Progenitor cell of endocrine pancreas (in vitro differentiated cells): ENCODE measurements at regions not wholly inside any gene's neighbourhood (a gene's known extent, or its start where the extent isn't known, plus 50 kb on each side); places are given as distances from the start of the nearest gene placed in this dataset.
A peak's percentile ranks its signal among the peaks of the same experiment; 100 is the strongest.

Experiments
- DNase-seq: peaks from one replicate; pipeline ENCODE4 v3.0.0; 2021; ENCODE audit warnings: low spot score; ENCODE audit not compliant: unreplicated experiment
- H3K27ac Mint-ChIP-seq: 2 replicates; pipeline ENCODE4 v1.8.0; 2021; ENCODE audit warnings: mild to moderate bottlenecking, moderate library complexity, mixed read lengths
- H3K27me3 Mint-ChIP-seq: 2 replicates; pipeline ENCODE4 v1.8.0; 2021; ENCODE audit warnings: mixed read lengths
- H3K36me3 Mint-ChIP-seq: 2 replicates; pipeline ENCODE4 v1.8.0; 2022; ENCODE audit warnings: mixed read lengths; ENCODE audit not compliant: insufficient read depth
- H3K4me1 Mint-ChIP-seq: 2 replicates; pipeline ENCODE4 v1.8.0; 2021; ENCODE audit warnings: low read depth, mixed read lengths
- H3K4me3 Mint-ChIP-seq: 2 replicates; pipeline ENCODE4 v1.8.0; 2021; ENCODE audit warnings: low read depth, mild to moderate bottlenecking, moderate library complexity, mixed read lengths
- H3K9me3 Mint-ChIP-seq: 2 replicates; pipeline ENCODE4 v1.8.0; 2021; ENCODE audit warnings: low read depth, mixed read lengths
- TF ChIP-seq, protein P1 (sequence below): fragments of 200-600 bp; sonication (generic); IDR thresholded peaks from one replicate; pipeline ENCODE4 v1.5.0; 2021; ENCODE audit warnings: antibody characterized with exemption, mild to moderate bottlenecking; ENCODE audit not compliant: unreplicated experiment

DNA sequence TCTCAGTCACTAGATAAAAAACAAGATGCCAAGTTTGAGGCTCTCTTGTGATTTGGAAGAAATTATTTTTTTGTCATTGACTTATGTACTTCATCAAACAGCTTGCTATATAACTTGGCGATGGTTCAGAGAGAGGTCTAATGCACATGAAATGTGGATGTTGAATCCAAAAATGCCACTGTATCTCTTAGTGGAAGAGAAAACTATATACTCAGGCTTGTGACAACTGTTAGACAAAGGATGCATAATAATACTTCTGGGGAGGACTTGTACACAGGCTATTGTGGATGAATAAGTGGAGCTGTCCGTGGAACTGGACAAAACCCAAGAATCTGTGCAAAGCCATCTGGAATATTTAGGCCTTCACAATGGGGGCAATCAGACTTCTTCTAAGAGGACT, 162.9 kb upstream of the NMUR2 start:
- H3K4me1 Mint-ChIP-seq = no peaks in the 10 kb centered on the region
- TF ChIP-seq, protein P1, sequence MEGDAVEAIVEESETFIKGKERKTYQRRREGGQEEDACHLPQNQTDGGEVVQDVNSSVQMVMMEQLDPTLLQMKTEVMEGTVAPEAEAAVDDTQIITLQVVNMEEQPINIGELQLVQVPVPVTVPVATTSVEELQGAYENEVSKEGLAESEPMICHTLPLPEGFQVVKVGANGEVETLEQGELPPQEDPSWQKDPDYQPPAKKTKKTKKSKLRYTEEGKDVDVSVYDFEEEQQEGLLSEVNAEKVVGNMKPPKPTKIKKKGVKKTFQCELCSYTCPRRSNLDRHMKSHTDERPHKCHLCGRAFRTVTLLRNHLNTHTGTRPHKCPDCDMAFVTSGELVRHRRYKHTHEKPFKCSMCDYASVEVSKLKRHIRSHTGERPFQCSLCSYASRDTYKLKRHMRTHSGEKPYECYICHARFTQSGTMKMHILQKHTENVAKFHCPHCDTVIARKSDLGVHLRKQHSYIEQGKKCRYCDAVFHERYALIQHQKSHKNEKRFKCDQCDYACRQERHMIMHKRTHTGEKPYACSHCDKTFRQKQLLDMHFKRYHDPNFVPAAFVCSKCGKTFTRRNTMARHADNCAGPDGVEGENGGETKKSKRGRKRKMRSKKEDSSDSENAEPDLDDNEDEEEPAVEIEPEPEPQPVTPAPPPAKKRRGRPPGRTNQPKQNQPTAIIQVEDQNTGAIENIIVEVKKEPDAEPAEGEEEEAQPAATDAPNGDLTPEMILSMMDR = no peak
- no peak overlapping the region for H3K27ac Mint-ChIP-seq
- H3K36me3 Mint-ChIP-seq = no peaks in the 10 kb centered on the region
- DNase-seq = no peak
- no peaks in the 10 kb centered on the region for H3K27me3 Mint-ChIP-seq
- H3K9me3 Mint-ChIP-seq = peaks cover 3% of the 10 kb centered on the region
- no peak overlapping the region for H3K4me3 Mint-ChIP-seq

DNA sequence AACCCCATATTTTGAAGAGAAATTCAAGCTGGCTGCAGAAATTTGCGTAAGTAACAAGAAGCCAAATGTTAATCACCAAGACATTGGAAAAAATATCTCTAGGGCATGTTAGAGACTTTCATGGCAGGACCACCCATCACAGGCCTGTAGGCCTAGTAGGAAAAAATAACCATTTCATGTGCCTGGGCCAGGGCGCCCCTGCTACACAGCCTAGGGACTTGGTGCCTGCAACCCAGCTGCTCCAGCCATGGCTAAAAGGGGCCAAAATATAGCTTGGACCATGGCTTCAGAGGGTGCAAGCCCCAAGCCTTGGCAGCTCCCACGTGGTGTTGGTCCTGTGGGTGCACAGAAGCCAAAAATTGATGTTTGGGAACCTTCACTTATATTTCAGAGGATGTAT, 167.7 kb upstream of the NMUR2 start:
- Mint-ChIP-seq H3K9me3 (peaks cover 3% of the 10 kb centered on the region), H3K36me3 (no peaks in the 10 kb centered on the region), H3K27me3 (no peaks in the 10 kb centered on the region), H3K27ac (no peak overlapping the region), H3K4me1 (no peaks in the 10 kb centered on the region), H3K4me3 (no peak overlapping the region)
- DNase-seq = no peak
- TF ChIP-seq, protein P1 = no peak

DNA sequence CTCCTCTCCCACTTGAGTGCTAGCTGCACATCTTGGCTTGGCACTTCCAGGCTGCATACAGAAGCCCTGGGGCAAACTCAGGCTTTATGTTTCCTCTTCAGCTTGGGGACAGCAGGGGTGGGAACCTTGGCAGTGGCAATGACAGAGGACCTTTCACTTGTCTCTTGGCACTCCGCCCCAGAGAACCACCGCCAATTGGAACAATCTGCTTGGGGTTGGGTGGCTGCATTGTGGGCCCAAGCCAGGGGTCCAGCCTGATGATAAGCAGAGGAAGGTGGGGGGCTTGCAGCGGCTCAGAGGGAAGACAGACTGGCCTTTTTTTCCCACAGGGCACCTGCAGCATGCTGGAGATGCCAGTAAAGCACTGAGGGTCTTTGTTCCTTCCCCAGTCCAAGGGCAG, 179.0 kb upstream of the NMUR2 start:
- DNase-seq = no peak
- H3K27ac Mint-ChIP-seq = no peak overlapping the region
- no peaks in the 10 kb centered on the region for H3K36me3 Mint-ChIP-seq
- H3K27me3 Mint-ChIP-seq = no peaks in the 10 kb centered on the region
- H3K9me3 Mint-ChIP-seq = peaks cover 25% of the 10 kb centered on the region
- H3K4me1 Mint-ChIP-seq = no peaks in the 10 kb centered on the region
- no peak overlapping the region for H3K4me3 Mint-ChIP-seq
- TF ChIP-seq, protein P1 = no peak

DNA sequence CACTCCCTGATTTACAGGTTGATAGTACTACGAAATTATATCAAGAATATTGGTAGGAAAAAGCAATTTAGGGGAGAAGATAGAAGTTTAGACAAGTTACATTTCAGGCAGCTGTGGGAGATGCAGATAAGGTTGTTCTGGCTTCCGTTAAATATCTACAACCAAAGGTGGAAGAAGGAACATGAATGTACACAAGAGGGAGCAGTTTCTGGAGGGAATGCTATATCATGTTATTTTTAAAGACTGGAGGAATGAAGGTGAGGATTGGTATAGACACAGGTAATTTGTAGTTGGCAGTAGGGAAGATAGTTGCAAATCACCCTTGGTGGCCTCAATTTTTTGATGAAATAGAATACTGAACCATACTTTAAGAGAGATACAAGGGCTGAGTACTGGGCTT, 187.3 kb upstream of the NMUR2 start:
- Mint-ChIP-seq H3K4me3 (no peak overlapping the region), H3K9me3 (peaks cover 15% of the 10 kb centered on the region), H3K27me3 (no peaks in the 10 kb centered on the region), H3K27ac (no peak overlapping the region), H3K36me3 (no peaks in the 10 kb centered on the region), H3K4me1 (peaks cover 3% of the 10 kb centered on the region)
- TF ChIP-seq, protein P1 = peak; percentile 25
- DNase-seq = no peak

DNA sequence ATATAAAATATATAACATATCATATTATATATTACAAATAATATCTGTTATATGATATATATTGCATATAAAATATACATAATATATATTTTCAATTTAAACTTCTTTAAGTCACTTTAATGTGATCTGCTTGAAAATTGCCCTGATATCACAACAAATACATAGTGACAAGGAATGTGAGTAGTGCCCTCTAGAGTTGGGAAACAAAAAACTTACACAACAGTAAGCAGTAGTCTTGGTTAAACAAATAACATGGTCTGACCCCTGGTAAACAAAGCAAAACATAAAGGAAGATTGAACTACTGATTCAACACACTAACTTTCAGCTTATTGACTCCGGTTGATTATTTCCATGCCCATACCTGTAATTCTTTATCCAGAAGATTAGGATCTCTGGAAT, 188.3 kb upstream of the NMUR2 start:
- no peak overlapping the region for H3K4me3 Mint-ChIP-seq
- peaks cover 10% of the 10 kb centered on the region for H3K9me3 Mint-ChIP-seq
- peaks cover 3% of the 10 kb centered on the region for H3K4me1 Mint-ChIP-seq
- no peaks in the 10 kb centered on the region for H3K27me3 Mint-ChIP-seq
- DNase-seq = no peak
- H3K27ac Mint-ChIP-seq = no peak overlapping the region
- no peaks in the 10 kb centered on the region for H3K36me3 Mint-ChIP-seq
- TF ChIP-seq, protein P1 = peak; percentile 27
